AML-193 (cell line): ENCODE measurements at regions not wholly inside any gene's neighbourhood (a gene's known extent, or its start where the extent isn't known, plus 50 kb on each side); places are given as distances from the start of the nearest gene placed in this dataset.
A peak's percentile ranks its signal among the peaks of the same experiment; 100 is the strongest.

ENCODE experiments used
- DNase-seq, 2 experiments: peaks; one replicate each; lab custom pipeline; 2025; lab: John Stamatoyannopoulos, UW

- peak; percentile 45 to 60 for DNase-seq
These were observed 50.5 kb upstream of the FBRSL1 start for GRCh38 chr12:132439333-132439904.

- no peak for DNase-seq
These were observed 51.2 kb upstream of the FBRSL1 start for GRCh38 chr12:132438726-132439125.

- no peak for DNase-seq
These were observed 51.8 kb upstream of the FBRSL1 start for GRCh38 chr12:132437943-132438700.

- DNase-seq = no peak
These were observed 52.6 kb upstream of the FBRSL1 start for GRCh38 chr12:132437252-132437932.

- DNase-seq = no peak
These were observed 53.1 kb upstream of the FBRSL1 start for GRCh38 chr12:132436791-132437251.

GRCh38 chr12:132435486-132436187 is 54.3 kb upstream of the FBRSL1 start:
- no peak for DNase-seq

- no peak for DNase-seq
These were observed 56.1 kb upstream of the FBRSL1 start for GRCh38 chr12:132433641-132434395.

GRCh38 chr12:132432721-132433577 is 57.0 kb upstream of the FBRSL1 start:
- DNase-seq = no peak

- DNase-seq = no peak
These were observed 57.7 kb upstream of the FBRSL1 start for GRCh38 chr12:132432126-132432705.

GRCh38 chr12:132430838-132431774 is 58.8 kb upstream of the FBRSL1 start:
- DNase-seq = no peak

GRCh38 chr12:132429946-132430643 is 59.9 kb upstream of the FBRSL1 start:
- peak; percentile 23 to 50 for DNase-seq

GRCh38 chr12:132429602-132429945 is 60.4 kb upstream of the FBRSL1 start:
- no peak for DNase-seq

- DNase-seq = peak; percentile 6
These were observed 60.9 kb upstream of the FBRSL1 start for GRCh38 chr12:132428936-132429601.

- no peak for DNase-seq
These were observed 61.7 kb upstream of the FBRSL1 start for GRCh38 chr12:132427999-132428935.

- no peak for DNase-seq
These were observed 62.7 kb upstream of the FBRSL1 start for GRCh38 chr12:132427174-132427768.

GRCh38 chr12:132426349-132427173 is 63.4 kb upstream of the FBRSL1 start:
- no peak for DNase-seq
